ENCODE measurements at regions not wholly inside any gene's neighbourhood (a gene's known extent, or its start where the extent isn't known, plus 50 kb on each side); places are given as distances from the start of the nearest gene placed in this dataset.

DNA sequence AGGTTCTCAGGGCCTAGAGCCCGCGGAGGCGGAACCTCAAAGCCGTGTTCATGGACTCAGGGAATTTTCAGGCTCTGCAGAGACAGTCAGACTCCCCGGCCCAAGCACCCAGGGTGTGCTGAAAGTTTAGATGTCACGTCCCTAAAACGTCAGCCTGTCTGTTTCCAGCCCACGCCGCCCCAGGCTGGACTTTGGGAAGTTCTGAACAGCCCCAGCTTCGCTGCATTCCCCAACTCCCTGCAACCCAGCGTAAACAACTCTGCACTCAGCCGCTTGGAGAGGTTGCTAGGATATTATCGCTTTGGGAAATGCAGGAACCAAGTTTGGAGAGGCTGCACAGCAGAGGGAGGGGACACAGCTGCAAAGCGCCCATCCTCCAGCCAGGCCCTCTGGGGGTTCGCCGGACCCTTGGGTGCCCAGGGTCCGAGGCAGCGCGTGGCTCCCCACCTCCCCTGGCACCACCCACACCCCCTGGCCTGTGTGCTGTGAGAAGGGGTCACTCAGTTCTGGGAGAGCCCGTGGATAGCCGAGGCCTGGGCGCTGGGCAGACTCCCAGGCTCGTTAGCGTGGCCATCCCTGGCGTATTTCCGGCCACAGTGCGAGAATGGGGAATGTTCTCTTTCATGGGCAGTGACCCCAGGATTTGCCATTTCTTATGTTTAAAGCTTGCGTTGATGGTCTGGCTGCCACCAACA is 120.5 kb upstream of the FGF3 start:
- TF ChIP-seq POLR2AphosphoS5 (IDR thresholded peaks at IDR 0.05; ENCODE audit: low read depth, low read length) (no peak), POLR2A (IDR thresholded peaks at IDR 0.05; ENCODE audit: low read depth, low read length) (no peak), TAF1 (IDR thresholded peaks at IDR 0.05; ENCODE audit: low read depth, low read length) (no peak), SPI1 (IDR thresholded peaks at IDR 0.05; ENCODE audit: low read depth, low read length) (no peak)

All from GM12891 (cell line).